RWPE2 (cell line): ENCODE measurements at regions not wholly inside any gene's neighbourhood (a gene's known extent, or its start where the extent isn't known, plus 50 kb on each side); places are given as distances from the start of the nearest gene placed in this dataset.

Experiments used
- ATAC-seq: fragments of 200-7000 bp; cut with Tn5 transposase; 3 replicates; pipeline ENCODE4 v1.9.1; 2021; ENCODE audit warnings: low read depth
- DNase-seq: peaks from one replicate; pipeline ENCODE4 v3.0.0-alpha.2; 2020; ENCODE audit warnings: low spot score
- H3K27ac ChIP-seq: fragments of 450-650 bp; 2 replicates; pipeline ENCODE4 v1.5.1; 2017; ENCODE audit warnings: mild to moderate bottlenecking; ENCODE audit not compliant: poor library complexity, severe bottlenecking
- H3K27me3 ChIP-seq: fragments of 250-450 bp; sonication (Bioruptor Pico); 2 replicates; pipeline ENCODE4 v1.5.1; 2021; ENCODE audit warnings: mild to moderate bottlenecking, moderate library complexity; ENCODE audit not compliant: insufficient read depth, poor library complexity, severe bottlenecking
- H3K36me3 ChIP-seq: fragments of 250-450 bp; sonication (Bioruptor Pico); 2 replicates; pipeline ENCODE4 v1.5.1; 2020; ENCODE audit warnings: low read depth, mild to moderate bottlenecking, moderate library complexity
- H3K4me1 ChIP-seq: fragments of 250-450 bp; sonication (Bioruptor Pico); 2 replicates; pipeline ENCODE4 v1.5.1; 2021; ENCODE audit warnings: mild to moderate bottlenecking, moderate library complexity; ENCODE audit not compliant: insufficient read depth, poor library complexity, severe bottlenecking
- H3K4me3 ChIP-seq: fragments of 250-450 bp; sonication (Bioruptor Pico); 2 replicates; pipeline ENCODE4 v1.5.1; 2021; ENCODE audit warnings: mild to moderate bottlenecking, moderate library complexity; ENCODE audit not compliant: severe bottlenecking
- H3K9me3 ChIP-seq: fragments of 250-450 bp; sonication (Bioruptor Pico); 2 replicates; pipeline ENCODE4 v1.5.1; 2021; ENCODE audit warnings: mild to moderate bottlenecking, moderate library complexity; ENCODE audit not compliant: severe bottlenecking
- TF ChIP-seq, protein P1 (sequence below): fragments of 450-650 bp; IDR thresholded peaks from one replicate; pipeline ENCODE4 v1.5.1; 2017; ENCODE audit warnings: mild to moderate bottlenecking, moderate library complexity; ENCODE audit not compliant: poor library complexity, severe bottlenecking

DNA sequence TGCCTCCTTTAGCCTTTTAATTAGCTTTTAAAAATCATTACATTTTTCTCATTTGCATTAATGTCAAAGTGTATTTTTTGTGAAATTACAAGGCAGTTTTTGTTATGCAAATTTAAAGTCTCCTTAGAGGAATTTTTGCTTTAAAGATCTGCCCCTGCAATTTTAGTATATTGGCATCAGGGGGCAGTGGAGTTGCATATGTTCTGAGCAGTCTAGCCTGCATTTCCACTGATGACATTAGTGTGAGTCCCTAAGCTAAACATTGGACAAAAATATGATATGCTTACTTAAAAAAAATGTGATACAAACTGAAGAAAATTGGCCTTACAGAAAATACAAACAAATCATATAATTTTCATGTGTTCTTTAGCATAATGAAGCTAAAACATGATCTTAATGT is 426.5 kb downstream of the SLC4A3 start:
- H3K4me1 ChIP-seq, result no peaks in the 10 kb centered on the region
- no peak for DNase-seq
- ATAC-seq, result no peak
- H3K4me3 ChIP-seq, result no peak overlapping the region
- H3K9me3 ChIP-seq, result no peaks in the 10 kb centered on the region
- TF ChIP-seq, protein P1, sequence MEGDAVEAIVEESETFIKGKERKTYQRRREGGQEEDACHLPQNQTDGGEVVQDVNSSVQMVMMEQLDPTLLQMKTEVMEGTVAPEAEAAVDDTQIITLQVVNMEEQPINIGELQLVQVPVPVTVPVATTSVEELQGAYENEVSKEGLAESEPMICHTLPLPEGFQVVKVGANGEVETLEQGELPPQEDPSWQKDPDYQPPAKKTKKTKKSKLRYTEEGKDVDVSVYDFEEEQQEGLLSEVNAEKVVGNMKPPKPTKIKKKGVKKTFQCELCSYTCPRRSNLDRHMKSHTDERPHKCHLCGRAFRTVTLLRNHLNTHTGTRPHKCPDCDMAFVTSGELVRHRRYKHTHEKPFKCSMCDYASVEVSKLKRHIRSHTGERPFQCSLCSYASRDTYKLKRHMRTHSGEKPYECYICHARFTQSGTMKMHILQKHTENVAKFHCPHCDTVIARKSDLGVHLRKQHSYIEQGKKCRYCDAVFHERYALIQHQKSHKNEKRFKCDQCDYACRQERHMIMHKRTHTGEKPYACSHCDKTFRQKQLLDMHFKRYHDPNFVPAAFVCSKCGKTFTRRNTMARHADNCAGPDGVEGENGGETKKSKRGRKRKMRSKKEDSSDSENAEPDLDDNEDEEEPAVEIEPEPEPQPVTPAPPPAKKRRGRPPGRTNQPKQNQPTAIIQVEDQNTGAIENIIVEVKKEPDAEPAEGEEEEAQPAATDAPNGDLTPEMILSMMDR, result no peak
- H3K36me3 ChIP-seq, result no peaks in the 10 kb centered on the region
- H3K27ac ChIP-seq, result no peak overlapping the region
- no peaks in the 10 kb centered on the region for H3K27me3 ChIP-seq

DNA sequence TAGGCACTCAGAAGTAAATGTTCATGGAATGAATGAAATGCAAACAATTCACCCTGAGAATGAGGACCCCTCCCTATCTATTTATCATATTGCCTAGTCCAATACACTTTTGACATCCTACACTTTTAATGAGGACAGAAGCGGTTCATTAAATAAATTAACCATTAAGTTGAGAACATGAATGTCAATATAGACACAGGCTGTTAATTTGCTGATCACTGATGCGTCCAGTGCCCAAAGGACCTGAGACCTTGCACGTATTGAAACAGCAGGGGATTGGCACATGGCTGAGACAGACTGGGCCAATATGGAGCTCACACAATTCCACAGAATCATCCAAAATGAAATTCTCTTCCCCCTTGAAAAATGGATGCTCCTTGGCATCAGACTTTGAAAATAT is 430.0 kb downstream of the SLC4A3 start:
- H3K9me3 ChIP-seq, result no peaks in the 10 kb centered on the region
- no peaks in the 10 kb centered on the region for H3K4me1 ChIP-seq
- TF ChIP-seq, protein P1, result no peak
- ATAC-seq, result no peak
- H3K4me3 ChIP-seq, result no peak overlapping the region
- DNase-seq, result no peak
- no peaks in the 10 kb centered on the region for H3K27me3 ChIP-seq
- H3K36me3 ChIP-seq, result no peaks in the 10 kb centered on the region
- no peak overlapping the region for H3K27ac ChIP-seq

DNA sequence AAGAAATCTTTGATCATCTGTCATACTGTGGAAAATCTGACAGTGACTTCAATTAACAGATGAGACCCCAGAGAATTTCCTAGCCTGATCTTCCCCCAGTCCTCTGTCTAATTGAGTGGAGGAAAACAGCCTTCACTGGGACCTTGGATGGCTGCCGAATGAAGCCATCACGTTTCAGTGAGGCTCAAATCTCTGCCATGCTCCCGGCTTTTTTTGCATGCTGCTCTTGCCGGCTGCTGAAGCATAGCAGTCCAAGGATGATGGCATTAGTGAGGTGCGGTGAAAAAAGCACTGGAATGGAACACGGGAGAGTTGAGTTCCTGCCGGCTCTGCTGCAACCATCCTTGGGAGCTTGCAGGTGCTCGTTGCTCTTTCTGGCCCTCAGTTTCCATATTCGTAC is 430.5 kb downstream of the SLC4A3 start:
- no peak for ATAC-seq
- H3K27ac ChIP-seq, result no peak overlapping the region
- no peaks in the 10 kb centered on the region for H3K36me3 ChIP-seq
- H3K4me1 ChIP-seq, result no peaks in the 10 kb centered on the region
- no peaks in the 10 kb centered on the region for H3K9me3 ChIP-seq
- no peak overlapping the region for H3K4me3 ChIP-seq
- H3K27me3 ChIP-seq, result no peaks in the 10 kb centered on the region
- TF ChIP-seq, protein P1, result no peak
- no peak for DNase-seq

DNA sequence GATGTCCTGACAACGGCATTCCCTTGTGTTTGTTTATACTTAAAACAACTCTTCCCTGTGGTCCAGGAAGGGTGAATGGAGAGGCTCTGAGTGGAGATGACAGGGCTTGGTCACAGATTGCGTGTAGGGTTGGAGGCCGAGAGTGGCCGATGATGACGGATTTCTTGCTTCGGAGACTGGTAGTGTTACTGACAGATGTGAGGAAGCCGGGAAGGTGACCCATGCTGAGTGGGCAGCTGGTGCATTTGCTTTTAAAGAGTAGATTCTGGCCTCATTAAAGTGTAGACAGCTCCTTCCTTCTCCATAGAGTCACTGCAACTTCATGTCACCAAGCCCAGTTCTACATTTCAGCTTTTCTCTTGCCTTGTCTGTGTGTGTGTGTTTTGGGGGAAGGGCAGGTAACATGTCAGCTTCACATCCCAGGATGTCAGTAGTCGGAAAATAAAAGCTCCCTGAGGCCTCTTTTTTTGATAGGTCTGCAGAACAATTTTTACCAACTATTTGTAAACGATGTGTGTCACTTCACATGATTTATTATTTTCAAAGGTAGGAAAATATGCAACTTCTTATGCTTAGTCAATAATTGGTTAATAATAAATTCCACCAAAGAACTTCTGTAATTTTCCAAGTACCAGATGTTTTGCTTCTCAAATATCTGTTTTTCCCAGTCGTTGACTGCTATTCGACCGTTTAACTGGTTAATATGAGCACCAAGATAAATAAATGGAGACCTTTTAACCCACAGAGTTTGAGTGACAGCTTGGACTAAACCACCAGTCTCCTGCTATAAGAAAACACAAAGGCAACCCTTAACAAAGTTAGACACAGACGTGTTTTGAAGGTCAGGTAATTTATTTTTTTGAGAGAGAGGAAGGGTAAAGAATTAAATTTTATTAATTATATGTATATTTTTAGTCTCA is 436.9 kb downstream of the SLC4A3 start:
- Histone ChIP-seq H3K4me3 (no peak overlapping the region), H3K27me3 (no peaks in the 10 kb centered on the region), H3K36me3 (no peaks in the 10 kb centered on the region), H3K9me3 (no peaks in the 10 kb centered on the region), H3K4me1 (no peaks in the 10 kb centered on the region), H3K27ac (no peak overlapping the region)
- TF ChIP-seq, protein P1, result no peak
- DNase-seq, result no peak
- no peak for ATAC-seq

DNA sequence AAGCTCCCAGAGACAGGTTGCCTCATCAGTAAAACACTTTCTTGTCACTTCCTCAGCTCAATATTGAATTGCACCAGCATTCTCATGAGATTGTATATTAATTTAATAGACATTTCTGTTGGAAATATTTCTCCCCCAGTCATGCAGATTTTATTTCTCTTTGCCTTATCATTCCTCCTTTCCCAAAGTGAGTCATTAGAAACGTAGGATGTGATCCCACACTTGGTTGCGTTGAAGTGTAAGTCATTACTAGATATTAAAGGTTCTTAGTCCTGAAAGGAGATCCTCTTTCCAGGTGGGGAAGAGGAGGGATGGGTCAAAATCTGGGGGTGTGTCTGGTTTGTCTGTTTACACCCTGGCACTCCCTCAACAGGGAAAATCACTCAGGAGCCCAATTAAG is 438.2 kb downstream of the SLC4A3 start:
- ATAC-seq, result no peak

More for the DNA sequence above, 438.2 kb downstream of the SLC4A3 start:
- DNase-seq, result no peak
- Histone ChIP-seq H3K36me3 (no peaks in the 10 kb centered on the region), H3K9me3 (peaks cover 2% of the 10 kb centered on the region), H3K27ac (no peak overlapping the region), H3K27me3 (no peaks in the 10 kb centered on the region), H3K4me3 (no peak overlapping the region), H3K4me1 (no peaks in the 10 kb centered on the region)
- TF ChIP-seq, protein P1, result no peak
